Stimulated activated CD8-positive, alpha-beta memory T cell treated with anti-CD3 and anti-CD28 coated beads, Interleukin-4, amount 100 ng/mL, for 48 hours (primary cell): ENCODE measurements at regions not wholly inside any gene's neighbourhood (a gene's known extent, or its start where the extent isn't known, plus 50 kb on each side); places are given as distances from the start of the nearest gene placed in this dataset.

Experiments used
- DNase-seq: peaks from one replicate; pipeline ENCODE4 v3.0.0-alpha.2; 2020

GRCh38 chr4:11729548-11729947 is 300.9 kb upstream of the HS3ST1 start:
- no peak for DNase-seq

DNA sequence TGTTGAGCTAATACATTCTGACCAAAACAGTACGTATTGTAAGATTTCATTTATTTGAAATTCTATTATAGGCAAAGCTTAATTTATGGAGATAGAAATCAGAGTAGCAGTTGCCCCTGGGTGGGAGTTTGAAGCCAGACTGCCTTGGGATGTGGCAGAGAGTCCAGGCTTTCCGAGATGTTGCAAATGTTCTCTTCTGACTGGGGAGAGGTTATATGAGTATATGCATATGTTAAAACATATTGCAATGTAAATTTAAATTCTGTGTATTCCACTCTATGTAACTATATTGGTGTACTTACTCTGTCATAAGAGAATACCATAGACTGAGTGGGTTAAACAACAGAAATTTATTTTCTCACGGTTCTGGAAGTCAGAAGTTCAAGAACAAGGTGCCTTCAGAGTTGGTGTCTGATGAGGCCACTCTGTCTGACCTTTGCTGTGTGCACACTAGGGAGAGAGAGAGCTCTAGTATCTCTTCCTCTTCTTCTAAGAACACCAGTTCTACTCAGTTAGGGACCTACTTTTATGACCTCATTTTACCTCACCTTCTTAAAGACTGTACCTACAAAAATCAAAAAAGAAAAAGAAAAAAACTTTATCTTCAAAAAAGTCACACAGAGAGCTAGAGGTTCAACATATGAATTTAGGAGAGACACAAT is 299.3 kb upstream of the HS3ST1 start:
- no peak for DNase-seq

- no peak for DNase-seq
Observed at GRCh38 chr4:11724731-11725130, 296.0 kb upstream of the HS3ST1 start.

DNA sequence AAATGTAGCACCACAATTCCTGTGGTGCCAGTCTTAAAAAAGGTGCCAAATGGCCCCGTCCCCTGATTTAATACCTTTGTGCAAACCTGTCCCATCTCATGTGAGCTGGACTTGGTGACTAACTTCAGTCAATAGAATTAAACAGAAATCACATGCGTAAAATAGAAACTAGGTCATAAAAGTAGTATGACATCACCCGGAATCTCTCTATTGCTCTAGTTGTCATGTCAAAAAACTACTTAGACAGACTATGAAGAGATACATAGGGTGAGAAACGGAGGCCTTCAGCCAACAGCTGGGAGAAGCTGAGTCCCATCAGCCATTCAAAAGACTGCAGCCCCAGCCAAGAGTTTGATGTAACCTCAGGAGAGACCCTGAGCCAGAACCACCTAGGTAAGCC is 293.5 kb upstream of the HS3ST1 start:
- DNase-seq: no peak

DNA sequence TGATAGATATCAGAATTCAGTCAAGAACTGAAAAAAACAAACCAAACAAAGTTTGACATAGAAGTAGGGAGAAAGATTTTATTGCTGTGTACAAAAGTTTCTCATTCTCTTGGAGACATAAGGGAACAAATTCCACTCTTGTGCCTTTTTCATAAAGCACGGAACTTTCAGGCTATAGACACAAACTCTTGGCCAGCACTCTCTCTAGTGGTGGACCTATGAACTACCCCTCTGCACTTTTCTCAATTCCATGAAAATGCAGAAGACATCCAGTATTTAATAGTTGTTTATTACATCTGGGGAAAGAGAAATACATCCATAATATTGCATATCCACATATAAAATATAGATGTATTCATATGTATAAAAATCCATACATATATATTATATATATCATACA is 291.6 kb upstream of the HS3ST1 start:
- DNase-seq: no peak

DNA sequence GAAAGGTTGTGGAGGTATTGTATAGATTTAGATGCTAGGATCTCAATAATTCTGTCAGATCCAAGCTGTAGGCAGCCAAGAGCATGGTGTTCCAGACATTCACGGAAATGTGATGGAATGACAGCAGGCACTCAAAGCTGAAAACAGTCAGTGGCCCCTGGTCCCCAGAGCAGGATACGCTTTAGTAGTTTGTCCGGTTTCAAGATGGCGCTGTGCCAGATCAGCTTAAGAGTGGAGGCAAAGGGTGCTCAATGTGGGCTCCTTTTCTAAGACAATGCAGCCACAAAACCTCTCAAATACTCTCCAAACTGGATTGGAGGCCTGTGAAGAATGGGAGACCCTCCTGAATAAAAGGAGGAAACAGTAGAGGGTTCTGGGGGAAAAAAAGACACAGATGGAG is 291.2 kb upstream of the HS3ST1 start:
- no peak for DNase-seq

GRCh38 chr4:11715753-11716521 is 287.2 kb upstream of the HS3ST1 start:
- DNase-seq: no peak

DNA sequence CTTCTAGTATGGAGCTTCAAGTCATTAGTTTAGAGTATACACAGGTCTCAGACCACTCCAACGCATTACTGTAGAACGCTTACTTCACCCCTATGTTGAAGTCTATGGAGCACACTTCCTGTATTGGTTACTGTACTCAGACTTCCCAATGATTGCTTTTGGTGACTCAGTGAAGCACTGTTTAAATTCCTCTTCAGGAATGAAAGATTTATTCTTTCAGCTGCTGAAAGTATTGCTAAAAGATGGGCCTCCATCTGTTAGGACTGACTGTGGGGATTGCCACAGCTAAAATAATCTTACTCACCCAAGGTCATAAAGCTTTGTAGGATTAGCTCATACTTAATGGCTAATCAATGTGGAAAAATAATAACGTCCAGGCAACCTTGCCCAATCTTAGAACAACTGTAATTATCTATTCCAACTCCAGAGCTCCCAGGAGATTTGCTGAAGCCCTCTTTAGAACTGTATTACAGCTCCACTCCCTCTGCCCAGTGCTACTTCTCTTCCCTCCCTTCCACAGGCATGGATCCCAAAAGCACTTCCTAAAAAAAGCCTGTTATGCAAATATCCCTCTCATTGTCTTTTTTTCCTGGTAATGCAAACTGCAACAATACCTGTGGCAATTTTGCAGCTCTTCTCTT is 281.9 kb upstream of the HS3ST1 start:
- no peak for DNase-seq

DNA sequence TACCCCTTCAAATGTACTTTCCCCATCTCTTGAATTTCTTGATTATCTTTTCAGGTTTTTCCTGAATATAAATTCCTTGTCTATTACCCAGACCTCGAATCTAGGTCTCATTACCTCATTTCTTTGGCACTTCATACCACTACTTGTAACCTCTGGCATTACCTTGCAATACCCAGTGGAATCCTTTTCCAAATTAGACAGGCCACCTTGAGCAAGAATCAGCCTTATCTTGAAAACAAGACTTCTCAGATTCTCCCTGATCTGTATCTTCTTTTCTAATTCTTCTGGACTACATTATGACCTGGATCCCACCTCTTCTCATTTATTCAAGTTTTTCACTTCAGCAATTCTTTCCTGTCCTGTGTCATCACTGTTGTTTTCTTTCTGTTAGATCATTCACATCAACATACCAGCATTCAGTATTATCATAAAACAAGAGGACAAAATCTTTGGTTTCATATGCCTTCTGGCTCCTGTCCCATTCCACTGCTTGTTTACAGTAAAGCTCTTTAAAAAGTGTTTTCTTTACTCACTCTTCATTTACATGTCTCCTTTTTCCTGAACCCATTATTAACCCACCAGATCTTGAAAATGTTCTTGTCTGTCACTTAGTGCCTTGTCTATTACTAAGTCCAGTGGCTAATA is 275.6 kb upstream of the HS3ST1 start:
- no peak for DNase-seq

GRCh38 chr4:11702886-11703557 is 274.3 kb upstream of the HS3ST1 start:
- DNase-seq: no peak

- no peak for DNase-seq
Observed at GRCh38 chr4:11701966-11702725, 273.5 kb upstream of the HS3ST1 start.

GRCh38 chr4:11700751-11701226 is 272.1 kb upstream of the HS3ST1 start:
- DNase-seq: no peak

GRCh38 chr4:11698846-11699590 is 270.3 kb upstream of the HS3ST1 start:
- DNase-seq: no peak

- no peak for DNase-seq
Observed at GRCh38 chr4:11698033-11698432, 269.3 kb upstream of the HS3ST1 start.

GRCh38 chr4:11693693-11694092 is 265.0 kb upstream of the HS3ST1 start:
- DNase-seq: no peak

- DNase-seq: no peak
Observed at GRCh38 chr4:11691236-11691635, 262.5 kb upstream of the HS3ST1 start.

- no peak for DNase-seq
Observed at GRCh38 chr4:11687727-11688126, 259.0 kb upstream of the HS3ST1 start.

DNA sequence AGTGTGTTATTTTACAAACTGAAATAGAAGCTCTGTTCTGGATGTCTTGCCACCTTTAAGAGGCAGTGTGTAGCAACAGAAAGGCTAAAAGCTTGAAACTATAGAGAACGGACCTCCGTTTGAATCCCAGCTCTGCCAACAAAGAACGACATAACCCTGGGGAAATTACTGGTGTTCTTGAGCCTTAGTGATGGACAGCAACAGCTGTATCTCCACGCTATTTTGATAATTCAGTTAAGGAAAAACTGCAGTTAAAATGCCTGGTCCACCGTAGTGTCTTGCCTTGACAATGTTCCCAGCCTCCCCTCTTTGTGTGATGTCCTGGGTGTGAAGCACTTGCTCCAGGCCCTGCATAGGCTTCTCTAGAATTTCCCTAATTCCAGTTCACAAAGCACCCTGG is 256.8 kb upstream of the HS3ST1 start:
- no peak for DNase-seq

DNA sequence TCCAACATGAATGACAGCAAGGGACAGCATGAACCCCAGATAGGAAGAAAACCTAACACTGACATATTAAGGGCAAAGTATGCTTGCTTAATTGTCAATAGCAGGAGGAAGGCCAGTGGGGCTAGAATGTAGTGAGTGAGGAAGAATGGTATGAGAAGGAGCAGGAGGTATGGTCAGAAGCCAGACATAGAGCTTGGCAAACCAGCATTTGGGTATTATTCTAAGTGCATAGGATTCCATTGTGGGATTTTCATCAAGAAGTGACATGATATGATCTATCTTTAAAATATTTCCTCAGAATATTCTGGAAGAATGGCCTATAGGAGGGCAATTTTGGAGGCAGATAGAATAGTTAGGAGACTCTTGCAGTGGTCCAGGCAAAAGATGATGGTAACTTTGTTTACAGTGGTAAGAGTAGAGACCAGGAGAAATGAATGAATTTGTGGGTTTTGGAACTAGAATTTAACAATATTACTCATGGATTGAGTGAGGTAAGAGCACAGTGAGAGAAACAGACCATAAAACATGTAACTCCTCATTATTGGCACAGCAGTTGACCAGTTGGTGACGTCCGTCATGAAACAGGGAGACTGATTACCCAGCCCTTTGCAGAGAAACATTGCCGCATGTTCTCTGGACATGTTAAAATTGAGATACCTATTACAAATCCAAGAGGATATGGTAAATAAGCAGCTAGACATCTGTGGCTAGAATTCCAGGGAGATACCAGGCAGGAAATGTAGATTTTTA is 246.5 kb upstream of the HS3ST1 start:
- DNase-seq: no peak

GRCh38 chr4:11670304-11670703 is 241.6 kb upstream of the HS3ST1 start:
- DNase-seq: no peak

DNA sequence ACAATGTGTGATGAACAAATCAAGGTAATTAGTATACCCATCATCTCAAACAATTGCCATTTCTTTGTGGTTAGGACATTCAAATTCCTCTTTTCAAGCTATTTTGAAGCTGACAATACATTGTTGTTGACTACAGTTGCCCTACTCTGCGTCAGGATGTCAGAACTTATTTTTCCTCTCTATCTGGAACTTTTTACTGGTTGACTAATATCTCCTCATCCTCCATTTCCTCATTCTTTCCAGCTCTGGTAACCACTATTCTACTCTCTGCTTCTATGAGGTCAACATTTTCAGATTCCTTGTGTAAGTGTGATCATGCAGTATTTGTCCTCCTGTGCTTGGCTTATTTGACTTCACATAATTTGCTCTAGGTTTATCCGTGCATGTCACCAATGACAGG is 240.5 kb upstream of the HS3ST1 start:
- no peak for DNase-seq
